SK-N-MC (cell line): ENCODE measurements at regions not wholly inside any gene's neighbourhood (a gene's known extent, or its start where the extent isn't known, plus 50 kb on each side); places are given as distances from the start of the nearest gene placed in this dataset.

Experiments
- DNase-seq: peaks from one replicate; pipeline ENCODE4 v3.0.0-alpha.2; 2011; ENCODE audit warnings: low read depth, low spot score
- H3K27ac ChIP-seq: fragments of 200-600 bp; sonication (generic); 2 replicates; pipeline ENCODE4 v1.5.1; 2016; ENCODE audit warnings: mixed run types
- H3K36me3 ChIP-seq: fragments of 200-600 bp; sonication (generic); 2 replicates; pipeline ENCODE4 v1.6.1; 2017; ENCODE audit warnings: antibody characterized with exemption, low read length, mixed read lengths; ENCODE audit not compliant: insufficient read depth
- H3K4me3 ChIP-seq: fragments of 200-600 bp; sonication (generic); 2 replicates; pipeline ENCODE4 v1.5.1; 2016
- H3K9ac ChIP-seq: fragments of 200-600 bp; sonication (generic); 2 replicates; pipeline ENCODE4 v1.8.0; 2017; ENCODE audit warnings: mixed run types, mixed read lengths; ENCODE audit not compliant: insufficient read length
- H3K9me3 ChIP-seq: fragments of 200-600 bp; sonication (generic); 2 replicates; pipeline ENCODE4 v1.6.1; 2017; ENCODE audit warnings: low read depth, mild to moderate bottlenecking, antibody characterized with exemption, low read length, moderate library complexity, mixed read lengths
- EZH2 ChIP-seq: fragments of 200-600 bp; sonication (generic); IDR thresholded peaks from one replicate; pipeline ENCODE4 v1.6.1; 2017; ENCODE audit warnings: antibody characterized with exemption
- FOXP2 ChIP-seq: optimal IDR thresholded peaks from 2 replicates; pipeline ENCODE3; 2011; ENCODE audit warnings: mild to moderate bottlenecking, moderate library complexity; ENCODE audit not compliant: insufficient read depth; ENCODE audit errors: extremely low read length, control extremely low read depth
- POLR2AphosphoS5 ChIP-seq: IDR thresholded peaks from 2 replicates; pipeline ENCODE4 v1.6.1; 2012; ENCODE audit warnings: mild to moderate bottlenecking, low read depth, low read length, borderline replicate concordance

- Histone ChIP-seq H3K36me3 (no peaks in the 10 kb centered on the region), H3K9ac (no peak overlapping the region), H3K9me3 (no peaks in the 10 kb centered on the region), H3K27ac (no peak overlapping the region), H3K4me3 (no peak overlapping the region)
- no peak for DNase-seq
- TF ChIP-seq EZH2 (no peak), POLR2AphosphoS5 (no peak), FOXP2 (no peak)
These were observed 231.3 kb downstream of the BUD13 start for GRCh38 chr11:116541460-116541859.

- Histone ChIP-seq H3K4me3 (no peak overlapping the region), H3K9ac (no peak overlapping the region), H3K36me3 (no peaks in the 10 kb centered on the region), H3K9me3 (no peaks in the 10 kb centered on the region), H3K27ac (no peak overlapping the region)
- no peak for DNase-seq
- TF ChIP-seq POLR2AphosphoS5 (no peak), FOXP2 (no peak), EZH2 (no peak)
These were observed 232.0 kb downstream of the BUD13 start for GRCh38 chr11:116540645-116541304.

- H3K36me3 ChIP-seq, result no peaks in the 10 kb centered on the region
- H3K27ac ChIP-seq, result no peak overlapping the region
- no peak overlapping the region for H3K4me3 ChIP-seq
- H3K9ac ChIP-seq, result no peak overlapping the region
- H3K9me3 ChIP-seq, result no peaks in the 10 kb centered on the region
- DNase-seq, result no peak
- TF ChIP-seq POLR2AphosphoS5, result no peak
- no peak for TF ChIP-seq FOXP2
- no peak for TF ChIP-seq EZH2
These were observed 232.9 kb downstream of the BUD13 start for GRCh38 chr11:116539836-116540418.

GRCh38 chr11:116539211-116539610 lies 233.6 kb downstream of the BUD13 start:
- Histone ChIP-seq H3K36me3 (no peaks in the 10 kb centered on the region), H3K9me3 (no peaks in the 10 kb centered on the region), H3K27ac (no peak overlapping the region), H3K4me3 (no peak overlapping the region), H3K9ac (no peak overlapping the region)
- DNase-seq, result no peak
- TF ChIP-seq FOXP2 (no peak), POLR2AphosphoS5 (no peak), EZH2 (no peak)

GRCh38 chr11:116538677-116539076 lies 234.1 kb downstream of the BUD13 start:
- Histone ChIP-seq H3K36me3 (no peaks in the 10 kb centered on the region), H3K9me3 (no peaks in the 10 kb centered on the region), H3K4me3 (no peak overlapping the region), H3K27ac (no peak overlapping the region), H3K9ac (no peak overlapping the region)
- DNase-seq, result no peak
- TF ChIP-seq POLR2AphosphoS5, result no peak
- TF ChIP-seq EZH2, result no peak
- TF ChIP-seq FOXP2, result no peak

- Histone ChIP-seq H3K27ac (no peak overlapping the region), H3K9ac (no peak overlapping the region), H3K36me3 (no peaks in the 10 kb centered on the region), H3K4me3 (no peak overlapping the region), H3K9me3 (no peaks in the 10 kb centered on the region)
- no peak for DNase-seq
- TF ChIP-seq POLR2AphosphoS5, result no peak
- TF ChIP-seq FOXP2, result no peak
- peak; percentile 20 for TF ChIP-seq EZH2
These were observed 235.1 kb downstream of the BUD13 start for GRCh38 chr11:116537709-116538108.

- H3K9me3 ChIP-seq, result no peaks in the 10 kb centered on the region
- TF ChIP-seq POLR2AphosphoS5 (no peak), FOXP2 (no peak), EZH2 (no peak)
- H3K27ac ChIP-seq, result no peak overlapping the region
- DNase-seq, result no peak
- H3K36me3 ChIP-seq, result no peaks in the 10 kb centered on the region
- no peak overlapping the region for H3K9ac ChIP-seq
- H3K4me3 ChIP-seq, result no peak overlapping the region
These were observed 235.7 kb downstream of the BUD13 start for GRCh38 chr11:116537121-116537520.

GRCh38 chr11:116536416-116536815 lies 236.4 kb downstream of the BUD13 start:
- no peak for TF ChIP-seq POLR2AphosphoS5
- no peak for TF ChIP-seq FOXP2
- TF ChIP-seq EZH2, result no peak
- DNase-seq, result no peak
- Histone ChIP-seq H3K9ac (no peak overlapping the region), H3K4me3 (no peak overlapping the region), H3K9me3 (no peaks in the 10 kb centered on the region), H3K27ac (no peak overlapping the region), H3K36me3 (no peaks in the 10 kb centered on the region)
